Body of pancreas (tissue), 4 donors: ENCODE measurements at regions not wholly inside any gene's neighbourhood (a gene's known extent, or its start where the extent isn't known, plus 50 kb on each side); places are given as distances from the start of the nearest gene placed in this dataset.

ENCODE experiments used
- ATAC-seq: fragments of 150-250 bp; one replicate; pipeline ENCODE4 v1.9.1; 2016
- DNase-seq, 4 donors: peaks; one replicate each; pipeline ENCODE4 v3.0.0-alpha.2; 2019
- H3K27ac ChIP-seq, 4 donors: fragments of 200-600 bp; sonication (generic); 1 replicate in 3 of 4; 2 replicates in 1 of 4; pipeline versions ENCODE4 v1.5.1 to v1.6.1; 2016 to 2019; ENCODE audit warnings: mild to moderate bottlenecking in 1 of 4, mixed read lengths in 1 of 4, moderate library complexity in 1 of 4
- H3K27me3 ChIP-seq, 2 donors: fragments of 200-600 bp; sonication (generic); one replicate each; pipeline ENCODE4 v1.6.0; 2016; ENCODE audit warnings: mild to moderate bottlenecking in 1 of 2
- H3K36me3 ChIP-seq, 2 donors: fragments of 200-600 bp; sonication (generic); replicated peaks in 1 of 2; 2 replicates each; pipeline ENCODE4 v1.5.1; 2016; ENCODE audit warnings: low read depth in 2 of 2; ENCODE audit not compliant: insufficient read depth in 1 of 2
- H3K4me1 ChIP-seq: fragments of 200-600 bp; sonication (generic); one replicate; pipeline ENCODE4 v1.6.0; 2016
- H3K4me3 ChIP-seq, 2 donors: fragments of 200-600 bp; sonication (generic); 1 replicate in 1 of 2; 2 replicates in 1 of 2; pipeline ENCODE4 v1.5.1; 2016 to 2019
- H3K9me3 ChIP-seq, 3 donors: fragments of 200-600 bp; sonication (generic); 1 replicate in 2 of 3; 2 replicates in 1 of 3; pipeline ENCODE4 v1.5.1; 2016
- CTCF ChIP-seq, 7 experiments: fragments of 450-650 bp in 4 of 7; fragments of 200-600 bp in 3 of 7; sonication (generic) in 3 of 7; IDR thresholded peaks; one replicate each; pipeline ENCODE4 v1.5.1; 2016 to 2019; ENCODE audit warnings: antibody characterized with exemption in 7 of 7
- POLR2A ChIP-seq, 3 donors: fragments of 450-650 bp; IDR thresholded peaks; one replicate each; pipeline ENCODE4 v1.6.1; 2016; ENCODE audit warnings: antibody characterized with exemption in 3 of 3, mild to moderate bottlenecking in 2 of 3
- WGBS, 2 donors: methylation state at CpG; one replicate each; pipeline ENCODE4 v1.1.5; 2017; 5-methylcytosine and 5-hydroxymethylcytosine counted together
- intact Hi-C: fragments of 100-400 bp; cut with DNase I; formaldehyde crosslinking; loops from one replicate; pipeline ENCODE4 v1.15.1; 2023

GRCh38 chr1:192943522-192943921 lies 115.6 kb downstream of the UCHL5 start:
- DNase-seq (no peak), ATAC-seq (no peak)
- TF ChIP-seq CTCF (IDR thresholded peaks at IDR 0.05) (no peak), POLR2A (IDR thresholded peaks at IDR 0.05) (no peak)
- H3K27me3 ChIP-seq, result no peaks in the 10 kb centered on the region
- intact Hi-C loops, result no loop called here
- WGBS, 2 donors, result 48 to 50% methylated on average over 1 of the region's 1 CpG
- H3K4me1 ChIP-seq, result no peaks in the 10 kb centered on the region
- H3K9me3 ChIP-seq, result no peaks in the 10 kb centered on the region
- H3K4me3 ChIP-seq, result no peak overlapping the region
- no peaks in the 10 kb centered on the region for H3K36me3 ChIP-seq
- no peak overlapping the region for H3K27ac ChIP-seq

- intact Hi-C loops, result no loop called here
- ATAC-seq, result no peak
- DNase-seq, result no peak
- TF ChIP-seq POLR2A (IDR thresholded peaks at IDR 0.05) (no peak), CTCF (IDR thresholded peaks at IDR 0.05) (no peak)
- WGBS, 2 donors, result 82 to 87% methylated on average over 5 of the region's 5 CpGs
- no peaks in the 10 kb centered on the region for H3K9me3 ChIP-seq
- no peaks in the 10 kb centered on the region for H3K27me3 ChIP-seq
- H3K4me1 ChIP-seq, result no peaks in the 10 kb centered on the region
- H3K27ac ChIP-seq, result no peak overlapping the region
- H3K36me3 ChIP-seq, result no peaks in the 10 kb centered on the region
- H3K4me3 ChIP-seq, result no peak overlapping the region
Measured at GRCh38 chr1:192945390-192946130, 113.6 kb downstream of the UCHL5 start.

GRCh38 chr1:192949783-192950182 lies 109.4 kb downstream of the UCHL5 start:
- no peaks in the 10 kb centered on the region for H3K9me3 ChIP-seq
- WGBS, 2 donors, result 95 to 98% methylated on average over 5 of the region's 5 CpGs
- DNase-seq, result no peak
- no peaks in the 10 kb centered on the region for H3K4me1 ChIP-seq
- no peak overlapping the region for H3K4me3 ChIP-seq
- H3K27me3 ChIP-seq, result no peaks in the 10 kb centered on the region
- intact Hi-C loops, result no loop called here
- H3K36me3 ChIP-seq, result no peaks in the 10 kb centered on the region
- ATAC-seq, result no peak
- H3K27ac ChIP-seq, result no peak overlapping the region
- no peak for TF ChIP-seq POLR2A (IDR thresholded peaks at IDR 0.05)
- TF ChIP-seq CTCF (IDR thresholded peaks at IDR 0.05), result no peak

- Histone ChIP-seq H3K27me3 (no peaks in the 10 kb centered on the region), H3K4me1 (no peaks in the 10 kb centered on the region), H3K36me3 (no peaks in the 10 kb centered on the region), H3K9me3 (no peaks in the 10 kb centered on the region), H3K4me3 (no peak overlapping the region), H3K27ac (no peak overlapping the region)
- TF ChIP-seq CTCF (IDR thresholded peaks at IDR 0.05) (no peak), POLR2A (IDR thresholded peaks at IDR 0.05) (no peak)
- DNase-seq (no peak), ATAC-seq (no peak)
- intact Hi-C loops, result no loop called here
- WGBS, 2 donors, result 89 to 98% methylated on average over 3 of the region's 3 CpGs
Measured at GRCh38 chr1:192950926-192951325, 108.2 kb downstream of the UCHL5 start.
